ENCODE measurements at regions not wholly inside any gene's neighbourhood (a gene's known extent, or its start where the extent isn't known, plus 50 kb on each side); places are given as distances from the start of the nearest gene placed in this dataset.

DNA sequence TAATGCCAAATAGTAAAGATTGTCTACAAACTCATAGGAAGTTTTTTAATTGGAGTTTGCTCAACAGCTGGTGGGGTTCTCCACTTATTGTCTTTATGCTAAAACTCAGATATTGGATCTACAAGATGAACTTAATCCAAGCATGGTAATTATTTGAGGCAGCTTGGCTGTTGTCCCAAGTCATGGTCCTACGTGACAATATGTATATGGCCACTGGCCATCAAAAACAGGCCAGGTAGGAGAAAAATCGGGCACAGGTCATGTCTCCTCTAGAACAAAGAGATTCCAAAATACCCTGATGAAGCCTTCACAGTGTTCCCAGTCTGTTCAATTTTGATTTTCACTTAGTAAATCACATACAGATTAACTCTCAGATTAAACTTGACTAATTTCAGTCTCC lies 606.4 kb downstream of the TNS3 start:
- no peak for DNase-seq

- DNase-seq: no peak
Measured at GRCh38 chr7:46972205-46972604, 609.7 kb downstream of the TNS3 start.

GRCh38 chr7:46970476-46970875 lies 611.4 kb downstream of the TNS3 start:
- DNase-seq: no peak

DNA sequence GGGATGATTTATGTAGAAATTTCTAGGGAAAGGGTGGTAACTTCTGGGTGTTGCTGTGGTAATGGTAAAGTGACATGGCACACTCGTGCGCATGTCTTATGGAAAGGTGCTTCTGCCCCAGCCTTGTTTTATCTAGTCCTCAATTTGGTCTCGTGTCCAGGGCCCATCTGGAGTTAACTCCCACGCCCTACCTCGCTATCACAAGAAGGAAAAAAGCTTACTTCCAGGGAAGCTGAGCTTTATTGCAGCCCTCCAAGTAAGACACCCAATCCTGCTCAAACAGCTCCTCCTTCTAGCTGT lies 611.8 kb downstream of the TNS3 start:
- no peak for DNase-seq

DNA sequence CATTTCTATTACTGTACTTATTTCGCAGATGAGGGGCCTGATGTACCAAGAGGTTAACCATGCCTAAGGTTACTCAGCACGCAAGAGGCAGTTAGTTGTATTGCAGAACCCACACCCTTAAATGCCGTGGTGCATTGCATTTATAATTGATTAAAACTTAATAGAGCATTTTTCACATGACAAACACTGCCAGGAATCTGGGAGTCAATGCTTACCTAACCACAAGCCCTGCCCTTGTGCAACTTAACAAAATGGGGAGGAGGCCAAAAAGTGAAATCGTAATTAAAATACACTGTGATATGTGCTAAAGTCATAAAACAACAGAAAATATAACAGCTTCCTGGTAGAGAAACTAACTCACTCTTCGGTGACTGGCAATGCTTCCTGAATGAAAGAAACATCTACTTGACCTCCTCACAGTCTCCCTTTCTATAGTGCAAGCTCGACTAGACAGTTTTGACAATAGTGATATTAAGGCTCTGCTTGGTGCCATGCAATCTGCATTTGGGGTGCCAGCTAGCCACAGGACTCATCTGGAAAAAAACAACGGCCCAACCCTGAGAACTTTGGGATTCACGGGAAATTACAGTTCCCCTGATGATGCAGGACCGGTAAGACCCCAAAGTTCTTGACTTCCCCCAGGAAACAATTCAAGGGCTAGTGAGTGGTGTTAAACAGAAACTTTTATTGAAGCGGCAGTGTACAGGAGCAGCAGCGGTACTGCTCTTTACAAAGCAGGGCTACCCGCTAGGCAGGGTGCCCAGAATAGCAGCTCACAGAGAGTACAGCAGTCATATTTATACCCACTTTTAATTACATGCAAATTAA lies 612.4 kb downstream of the TNS3 start:
- no peak for DNase-seq

- DNase-seq: no peak
Measured at GRCh38 chr7:46968003-46968402, 613.9 kb downstream of the TNS3 start.

DNA sequence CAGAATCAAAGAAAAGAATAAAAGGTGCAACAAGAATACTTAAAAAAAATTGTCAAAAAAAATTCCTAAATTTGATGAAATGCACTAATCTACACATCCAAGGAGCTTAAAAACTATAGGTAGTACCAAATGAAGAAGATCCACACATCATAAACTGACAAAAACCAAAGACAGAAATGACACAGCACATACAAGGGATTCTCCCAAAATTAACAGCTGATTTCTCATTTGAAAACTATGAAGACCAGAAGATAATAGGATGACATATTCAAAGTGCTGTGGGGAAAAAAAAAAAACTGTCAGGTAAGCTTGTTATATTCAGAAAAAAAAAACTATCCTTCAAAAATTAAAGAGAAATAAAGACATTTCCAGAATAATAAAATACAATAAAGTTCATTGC lies 618.2 kb downstream of the TNS3 start:
- no peak for DNase-seq

GRCh38 chr7:46960970-46961369 lies 620.9 kb downstream of the TNS3 start:
- no peak for DNase-seq

DNA sequence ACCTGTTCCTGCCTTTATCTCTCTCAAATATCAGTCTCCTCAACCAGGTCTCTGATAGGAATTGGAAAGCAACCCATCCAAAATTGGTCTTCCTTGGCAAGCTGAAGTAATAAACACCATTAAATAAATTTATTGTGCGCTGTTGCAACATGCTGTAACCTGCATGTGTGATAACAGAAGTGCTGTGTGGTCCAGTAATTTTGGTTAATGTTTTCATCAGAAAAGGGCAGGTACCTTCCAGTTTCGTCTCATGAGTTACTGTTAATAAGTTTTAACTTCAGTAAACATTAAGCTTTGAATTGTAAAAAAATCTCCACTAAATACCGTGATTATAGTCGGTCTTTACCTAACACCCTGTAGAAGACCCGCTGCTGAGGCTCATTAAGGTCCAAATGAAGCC lies 624.7 kb downstream of the TNS3 start:
- no peak for DNase-seq

- DNase-seq: no peak
Measured at GRCh38 chr7:46955531-46955930, 626.4 kb downstream of the TNS3 start.

DNA sequence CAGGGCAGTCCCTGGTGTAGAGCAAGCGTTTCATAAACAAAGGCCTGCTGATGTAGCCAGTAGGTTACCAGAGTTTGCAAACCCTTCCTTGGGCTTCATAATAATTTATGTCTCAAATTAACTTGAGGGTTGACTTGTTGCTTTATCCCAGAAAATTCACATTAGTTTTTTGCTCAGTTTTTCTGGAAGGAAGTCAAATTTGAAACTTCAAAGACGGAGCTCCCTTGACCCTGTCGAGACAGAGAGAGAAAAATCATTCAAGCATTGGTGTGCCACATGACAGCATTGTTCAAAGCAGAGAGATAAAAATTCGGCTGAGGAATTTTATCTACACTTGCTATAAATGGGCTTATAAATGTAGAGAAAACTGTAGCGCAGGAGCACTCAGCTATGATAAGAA lies 627.7 kb downstream of the TNS3 start:
- DNase-seq: no peak

GRCh38 chr7:46953008-46953407 lies 628.9 kb downstream of the TNS3 start:
- DNase-seq: no peak

DNA sequence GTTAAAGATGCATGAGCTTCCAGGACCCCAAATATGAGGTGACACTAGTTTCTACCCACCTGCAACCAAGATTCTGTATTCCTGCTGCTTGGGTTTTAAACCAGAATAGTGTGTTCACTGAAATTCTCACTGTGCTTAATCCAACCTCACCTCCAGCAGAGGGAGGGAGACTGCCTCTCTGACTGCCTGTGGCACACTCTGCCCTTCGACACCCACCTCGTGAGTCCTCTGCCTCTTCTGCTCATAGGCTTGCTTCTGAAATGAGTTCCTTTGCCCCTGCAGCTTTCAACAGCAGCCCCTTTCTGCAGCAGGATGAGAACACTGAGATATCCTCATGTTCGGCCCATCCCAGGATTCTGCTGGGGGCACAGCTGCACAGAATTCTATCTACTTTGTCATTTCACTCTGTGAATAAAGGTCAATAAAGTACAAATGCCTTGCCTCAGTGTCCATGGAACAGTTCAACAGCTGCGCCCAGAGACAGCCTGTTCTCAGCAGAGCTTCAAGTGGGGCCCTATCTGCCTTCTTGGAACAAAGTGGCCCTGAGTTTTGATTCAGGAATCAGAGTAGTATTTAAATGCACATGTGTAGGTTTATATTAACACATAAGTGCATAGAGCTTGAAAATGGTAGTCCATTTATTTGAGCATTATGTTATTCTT lies 632.5 kb downstream of the TNS3 start:
- no peak for DNase-seq

GRCh38 chr7:46948716-46949115 lies 633.2 kb downstream of the TNS3 start:
- no peak for DNase-seq

GRCh38 chr7:46945328-46945727 lies 636.6 kb downstream of the TNS3 start:
- DNase-seq: no peak

DNA sequence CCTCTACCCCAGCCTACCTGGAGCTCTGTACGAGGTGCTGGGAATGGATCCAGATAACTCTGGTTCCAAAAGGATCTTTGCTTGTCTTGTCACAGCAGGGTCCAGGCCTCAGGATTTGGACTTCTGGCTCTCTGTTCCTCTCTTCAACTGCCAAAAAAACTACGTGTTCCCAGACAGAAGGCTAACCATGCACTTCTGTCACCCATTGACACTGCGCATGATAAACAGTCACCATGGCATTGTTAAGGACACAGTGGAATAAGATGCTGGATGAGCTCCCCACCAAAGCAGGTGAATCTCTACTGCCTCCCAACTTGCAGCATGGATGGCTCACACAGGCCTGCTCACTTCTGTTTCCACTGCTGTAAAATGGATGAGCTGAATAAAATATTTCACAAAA lies 637.9 kb downstream of the TNS3 start:
- no peak for DNase-seq

- no peak for DNase-seq
Measured at GRCh38 chr7:46942574-46942973, 639.3 kb downstream of the TNS3 start.

- DNase-seq: no peak
Measured at GRCh38 chr7:46940178-46940577, 641.7 kb downstream of the TNS3 start.

GRCh38 chr7:46939558-46939957 lies 642.4 kb downstream of the TNS3 start:
- DNase-seq: no peak

- no peak for DNase-seq
Measured at GRCh38 chr7:46939089-46939488, 642.8 kb downstream of the TNS3 start.

GRCh38 chr7:46937826-46938225 lies 644.1 kb downstream of the TNS3 start:
- no peak for DNase-seq

DNA sequence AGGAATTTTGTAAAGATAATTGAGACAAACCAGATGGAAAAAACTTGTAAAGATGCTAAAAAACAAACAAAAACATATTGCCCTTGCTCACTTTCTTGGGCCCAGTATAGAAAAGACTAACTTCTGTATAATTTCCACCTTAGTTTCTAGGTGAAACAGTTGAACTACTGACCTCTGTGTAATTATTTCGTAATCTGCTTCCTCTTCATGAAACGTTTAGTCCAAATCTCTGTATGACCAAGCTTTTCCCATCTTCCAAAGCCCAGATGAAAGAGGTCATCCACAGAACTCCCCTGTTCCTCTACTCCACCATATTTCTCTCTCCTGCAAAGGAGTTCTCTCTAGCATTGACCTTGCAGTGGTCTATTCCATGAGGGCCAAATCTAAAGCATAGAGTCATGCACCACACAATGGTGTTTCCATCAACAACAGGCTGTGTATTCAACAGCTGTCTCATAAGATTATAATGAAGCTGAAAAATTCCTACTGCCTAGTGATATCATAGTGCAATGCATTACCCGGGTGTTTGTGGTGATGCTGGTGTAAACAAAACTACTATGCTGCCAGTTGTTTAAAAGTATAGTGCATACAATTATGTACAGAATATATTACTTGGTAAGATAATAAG lies 647.6 kb downstream of the TNS3 start:
- no peak for DNase-seq

DNA sequence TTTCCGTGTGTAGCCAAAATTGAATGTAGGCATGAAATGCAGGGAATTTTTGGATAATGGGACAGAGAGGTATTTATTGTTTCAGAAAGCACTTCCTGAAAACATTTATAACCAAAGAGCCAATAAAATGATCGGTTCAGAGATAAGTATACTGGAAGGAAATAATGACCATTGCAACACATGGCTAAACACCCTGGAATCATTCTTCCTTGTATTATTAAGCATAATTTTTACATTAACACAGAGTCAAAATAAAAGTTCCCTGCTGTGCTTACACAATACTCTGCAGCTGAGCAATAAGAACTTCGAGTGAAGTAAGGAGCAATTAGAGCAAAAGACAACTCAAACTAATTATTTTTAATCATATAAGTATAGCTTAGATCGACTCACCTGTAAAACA lies 648.3 kb downstream of the TNS3 start:
- DNase-seq: no peak

DNA sequence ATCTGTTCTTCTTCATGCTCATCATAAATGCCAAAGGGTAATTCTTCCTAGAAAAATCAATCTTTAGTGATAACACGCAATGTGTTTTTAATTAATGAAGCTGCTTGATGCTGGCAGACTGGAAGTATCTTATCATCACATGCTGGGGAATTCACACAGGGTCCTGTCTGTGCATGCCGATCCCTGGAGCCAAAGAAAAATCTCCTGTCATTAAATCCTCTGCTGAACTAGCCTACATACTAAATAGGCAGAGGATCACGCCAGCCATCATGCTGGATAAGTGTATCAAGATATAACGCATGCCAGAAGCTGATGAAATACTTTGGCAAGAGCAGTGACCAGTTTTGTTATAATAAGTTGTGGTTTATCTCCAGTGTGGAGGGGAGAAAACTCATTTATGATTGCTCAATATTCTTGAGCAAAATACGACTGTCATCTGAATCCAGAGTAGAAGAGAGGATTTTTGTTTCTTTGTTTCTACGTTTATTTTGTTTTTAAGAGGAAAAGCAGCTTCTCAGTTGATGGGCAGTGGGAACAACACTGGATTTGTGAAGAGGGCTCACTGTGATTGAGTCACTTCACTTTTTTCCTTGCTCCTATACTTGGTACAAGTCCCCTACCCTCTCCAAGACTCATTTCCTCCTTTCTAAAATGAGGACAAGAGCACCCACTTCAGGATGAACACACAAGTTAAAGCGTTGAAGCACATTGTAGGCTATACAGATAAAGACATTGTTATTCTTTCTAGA lies 649.1 kb downstream of the TNS3 start:
- no peak for DNase-seq
